G401.6 (cell line): ENCODE measurements at regions not wholly inside any gene's neighbourhood (a gene's known extent, or its start where the extent isn't known, plus 50 kb on each side); places are given as distances from the start of the nearest gene placed in this dataset.

Experiments used
- FAIRE-seq: peaks from 2 replicates; lab custom pipeline; 2012; peaks lifted over from hg19 to GRCh38; lab: Jason Lieb, UNC

DNA sequence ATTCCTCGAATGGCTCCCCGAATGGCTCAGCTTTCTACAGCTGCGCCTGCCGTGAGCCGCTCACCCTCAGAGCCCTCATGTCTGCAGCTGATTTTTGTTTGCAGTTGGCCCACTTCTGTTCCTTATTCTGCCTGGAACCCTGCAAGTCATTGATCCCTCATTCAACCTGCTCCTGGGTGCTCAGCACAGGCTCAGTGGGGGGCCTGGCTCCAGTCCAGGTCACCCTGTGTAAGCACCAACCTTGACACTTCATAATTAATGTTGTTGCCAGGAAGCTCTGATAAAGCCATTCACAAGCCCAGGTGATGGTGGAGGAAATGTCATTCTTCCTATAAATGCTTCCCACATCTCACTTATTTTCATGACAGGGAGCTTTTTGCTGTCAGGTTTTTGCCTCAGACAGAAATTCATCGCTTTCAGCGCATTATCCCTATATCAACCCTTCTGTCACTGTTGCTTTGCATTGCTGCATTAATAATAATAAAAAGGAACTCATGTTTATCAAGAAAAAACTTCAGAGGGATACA is 85.7 kb downstream of the F11 start:
- FAIRE-seq = no peak

DNA sequence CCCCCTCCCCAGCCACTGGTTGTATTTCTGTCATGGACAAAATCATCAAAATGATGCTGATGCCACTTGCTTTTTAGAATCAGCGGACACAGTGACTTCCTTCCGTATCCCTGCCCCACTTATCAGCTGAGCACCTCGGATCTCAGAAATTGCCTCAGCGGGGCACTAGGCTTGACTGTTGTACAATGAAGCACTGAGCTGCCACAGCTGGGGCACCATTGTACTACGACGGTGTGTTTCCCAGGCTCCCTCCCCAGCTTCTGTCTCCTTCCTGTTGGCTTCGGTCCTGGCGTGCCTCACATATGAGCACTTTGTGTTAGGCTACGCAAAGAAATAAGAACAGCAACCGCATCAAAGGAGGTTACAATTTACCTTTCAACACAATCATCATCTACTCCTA is 82.4 kb downstream of the F11 start:
- no peak for FAIRE-seq

DNA sequence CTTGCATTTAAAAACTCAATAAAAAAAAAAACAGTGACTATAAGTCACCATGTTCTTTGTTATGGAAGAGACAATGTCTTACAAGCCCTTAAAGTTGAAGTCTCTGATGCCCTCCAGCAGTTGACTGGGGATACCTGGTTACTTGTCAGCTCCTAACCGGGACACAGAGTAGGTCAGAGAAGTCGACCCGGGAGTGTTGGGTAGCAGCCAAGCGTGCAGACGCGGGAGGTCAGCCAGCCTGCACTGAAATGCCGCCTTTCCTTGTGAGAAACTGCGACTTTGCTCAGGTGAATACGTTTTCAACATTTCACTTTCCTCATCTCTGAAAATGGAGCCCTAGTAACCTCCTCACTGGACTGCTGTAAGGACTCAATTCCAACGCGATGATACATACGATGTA is 81.8 kb downstream of the F11 start:
- FAIRE-seq = no peak

GRCh38 chr4:186345184-186345583 is 79.2 kb downstream of the F11 start:
- FAIRE-seq = no peak

DNA sequence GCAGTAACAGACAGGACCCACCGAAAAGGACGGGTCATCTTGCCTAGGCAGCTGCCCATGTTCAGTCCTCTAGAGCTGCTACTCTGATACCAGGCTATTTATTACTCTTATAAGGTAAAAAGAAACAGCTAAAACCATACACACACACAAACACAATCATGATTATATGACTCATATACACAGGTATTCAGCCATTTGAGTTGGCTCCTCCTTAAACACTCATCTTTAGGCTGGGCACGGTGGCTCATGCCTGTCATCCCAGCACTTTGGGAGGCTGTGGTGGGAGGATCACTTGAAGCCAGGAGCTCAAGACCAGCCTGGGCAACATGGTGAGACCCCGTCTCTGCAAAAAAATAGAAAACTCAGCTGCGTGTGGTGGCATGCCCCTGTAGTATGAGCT is 76.6 kb downstream of the F11 start:
- no peak for FAIRE-seq

DNA sequence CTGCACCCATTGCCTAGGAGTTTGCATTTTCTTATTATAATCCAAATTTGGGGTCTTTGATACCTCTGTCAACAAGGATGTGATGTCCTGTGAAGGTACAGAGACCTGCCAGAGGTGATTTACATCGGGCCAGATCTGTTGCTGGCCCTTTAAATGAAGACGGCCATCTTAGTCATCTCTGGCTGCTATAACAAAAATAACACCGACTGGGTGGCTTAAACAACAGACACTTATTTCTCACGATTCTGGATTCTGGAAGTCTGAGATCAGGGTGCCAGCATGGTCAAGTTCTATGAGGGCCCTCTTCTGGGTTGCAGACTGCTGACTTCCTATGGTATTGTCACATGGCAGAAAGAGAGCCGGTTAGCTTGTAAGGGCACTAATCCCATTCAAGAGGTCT is 75.7 kb downstream of the F11 start:
- no peak for FAIRE-seq
